ENCODE measurements at regions not wholly inside any gene's neighbourhood (a gene's known extent, or its start where the extent isn't known, plus 50 kb on each side); places are given as distances from the start of the nearest gene placed in this dataset.
"Not testable (repeated sequence)": the region's sequence is repeated elsewhere in the genome, so short reads cannot be mapped to it uniquely, and the experiment has no call there.

DNA sequence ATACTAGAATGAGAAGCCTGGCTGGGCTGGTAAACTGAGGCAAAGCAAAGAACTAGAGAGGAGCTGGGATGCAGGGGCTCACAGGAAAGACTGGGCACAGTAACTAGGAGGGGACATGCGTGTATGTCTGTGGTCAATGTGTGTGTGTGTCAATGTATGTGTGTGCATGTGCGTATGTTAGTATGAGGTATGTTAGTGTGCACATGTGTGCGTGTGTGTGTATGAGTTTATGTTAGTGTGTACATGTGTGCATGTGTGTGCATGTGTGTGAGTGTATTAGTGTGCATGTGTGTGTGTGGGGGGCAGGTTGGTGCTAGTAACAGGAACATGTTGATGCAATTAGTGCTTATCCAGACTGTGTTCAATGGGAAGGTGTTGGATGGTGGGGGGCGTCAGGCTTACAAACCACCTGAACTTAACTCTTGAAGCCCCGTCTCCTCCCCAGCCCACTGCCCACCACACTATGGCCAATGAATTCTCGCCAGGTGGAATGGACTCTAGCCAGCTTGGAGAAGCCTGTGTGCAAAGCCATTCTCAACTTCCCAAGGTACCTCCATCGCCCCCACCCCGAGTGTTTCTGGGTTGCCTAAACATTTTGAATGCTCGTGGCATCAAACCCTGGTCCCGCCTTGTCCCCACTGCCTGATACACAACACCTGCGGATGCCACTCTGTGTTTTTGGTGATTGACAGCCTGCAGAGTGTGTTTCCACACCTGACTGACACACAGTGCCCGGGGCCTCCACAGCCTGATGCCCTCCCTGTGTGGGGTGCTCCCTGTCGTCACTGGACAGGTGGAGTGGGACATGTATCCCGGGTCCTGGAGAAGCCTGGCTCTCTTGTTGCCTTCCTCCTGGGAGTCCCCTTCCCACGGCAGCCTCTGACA is 90.1 kb upstream of the ASB18 start:
- Histone ChIP-seq H3K4me3 (no peak overlapping the region), H3K36me3 (no peaks in the 10 kb centered on the region), H3K27me3 (no peaks in the 10 kb centered on the region), H3K4me1 (peaks cover 0 to 12% (median 2%) of the 10 kb centered on the region in 10 experiments; a peak in 4 of 20 replicates), H3K4me2 (no peak overlapping the region), H3K9ac (no peak overlapping the region), H3K9me3 (replicated peaks in 1 of 11) (no peaks in the 10 kb centered on the region), H3K27ac (no peak overlapping the region), H4K20me1 (no peaks in the 10 kb centered on the region)
- no peak for TF ChIP-seq Cebpa-rat (IDR thresholded peaks at IDR 0.05)

DNA sequence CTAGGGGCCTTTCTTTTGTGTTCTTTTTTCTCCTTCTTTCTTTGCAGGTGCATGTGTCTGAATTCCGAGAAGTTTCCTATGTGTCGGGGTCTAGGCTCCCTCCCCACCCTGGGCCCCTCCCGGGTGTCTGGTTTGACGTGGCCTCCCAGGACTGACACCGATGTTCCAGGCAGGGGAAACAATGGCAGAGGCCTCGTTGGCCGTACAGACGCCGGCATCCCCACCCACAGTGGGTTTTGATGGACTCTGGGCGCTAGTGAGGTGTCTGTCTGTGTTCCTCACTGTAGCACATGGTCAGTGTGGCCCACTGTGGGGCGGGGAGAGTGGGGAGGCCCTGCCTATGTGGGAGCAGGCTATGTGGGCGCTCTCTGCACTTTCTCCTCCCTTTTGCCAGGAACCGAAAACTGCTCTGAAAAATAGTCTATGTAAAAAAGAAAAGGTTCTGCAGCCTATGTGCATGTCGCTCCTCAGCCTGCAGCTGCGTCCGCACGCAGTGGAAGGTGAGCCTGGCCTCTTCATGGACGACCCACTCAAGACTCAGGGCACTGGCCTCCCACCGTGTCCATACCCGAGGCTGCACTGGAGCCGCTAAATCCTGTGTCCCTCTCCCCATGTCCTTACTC is 90.9 kb upstream of the ASB18 start:
- no peaks in the 10 kb centered on the region for H3K36me3 ChIP-seq
- H3K4me1 ChIP-seq: peaks cover 0 to 12% (median 2%) of the 10 kb centered on the region in 10 experiments; a peak in 4 of 20 replicates
- no peaks in the 10 kb centered on the region for H3K27me3 ChIP-seq
- no peak overlapping the region for H3K4me3 ChIP-seq
- no peaks in the 10 kb centered on the region for H4K20me1 ChIP-seq
- no peak overlapping the region for H3K4me2 ChIP-seq
- no peak overlapping the region for H3K27ac ChIP-seq
- H3K9ac ChIP-seq: no peak overlapping the region
- no peaks in the 10 kb centered on the region for H3K9me3 ChIP-seq (replicated peaks in 1 of 11)
- no peak for TF ChIP-seq Cebpa-rat (IDR thresholded peaks at IDR 0.05)

- Histone ChIP-seq H3K9ac (no peak overlapping the region), H3K36me3 (no peaks in the 10 kb centered on the region), H3K9me3 (replicated peaks in 1 of 11) (no peaks in the 10 kb centered on the region), H4K20me1 (no peaks in the 10 kb centered on the region; a peak in 1 of 22 replicates), H3K27me3 (no peaks in the 10 kb centered on the region), H3K4me2 (no peak overlapping the region), H3K4me1 (peaks cover 0 to 12% (median 2%) of the 10 kb centered on the region in 10 experiments; a peak in 4 of 20 replicates), H3K27ac (no peak overlapping the region), H3K4me3 (no peak overlapping the region)
- no peak for TF ChIP-seq Cebpa-rat (IDR thresholded peaks at IDR 0.05)
These were observed 91.7 kb upstream of the ASB18 start for GRCh38 chr2:236355911-236356310.

DNA sequence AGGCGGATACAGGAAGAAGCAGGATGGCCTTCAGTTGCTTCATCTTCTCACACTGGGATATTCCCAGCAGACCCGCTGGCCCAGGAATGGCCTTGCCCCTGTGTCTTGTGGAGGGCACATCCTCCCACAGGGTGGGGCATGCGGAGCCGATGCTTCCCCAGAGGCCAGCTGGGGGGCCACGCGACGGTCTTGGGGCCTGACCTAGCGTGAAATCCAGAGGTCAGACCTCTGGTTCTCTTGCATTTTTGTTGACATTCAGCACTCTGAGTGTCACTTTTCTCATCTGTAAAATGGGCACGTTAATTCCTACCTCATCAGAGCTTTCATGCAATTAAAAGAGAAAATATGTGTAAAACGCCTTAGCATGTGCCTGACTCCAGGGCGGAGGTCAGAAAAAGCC is 92.1 kb upstream of the ASB18 start:
- not testable (repeated sequence) for H3K4me2 ChIP-seq; H3K4me3 ChIP-seq; H3K9ac ChIP-seq; H3K9me3 ChIP-seq (replicated peaks in 1 of 11); H4K20me1 ChIP-seq; H3K27me3 ChIP-seq; H3K27ac ChIP-seq; H3K36me3 ChIP-seq
- H3K4me1 ChIP-seq: peaks cover 0 to 12% (median 2%) of the 10 kb centered on the region in 10 experiments; a peak in 4 of 20 replicates

DNA sequence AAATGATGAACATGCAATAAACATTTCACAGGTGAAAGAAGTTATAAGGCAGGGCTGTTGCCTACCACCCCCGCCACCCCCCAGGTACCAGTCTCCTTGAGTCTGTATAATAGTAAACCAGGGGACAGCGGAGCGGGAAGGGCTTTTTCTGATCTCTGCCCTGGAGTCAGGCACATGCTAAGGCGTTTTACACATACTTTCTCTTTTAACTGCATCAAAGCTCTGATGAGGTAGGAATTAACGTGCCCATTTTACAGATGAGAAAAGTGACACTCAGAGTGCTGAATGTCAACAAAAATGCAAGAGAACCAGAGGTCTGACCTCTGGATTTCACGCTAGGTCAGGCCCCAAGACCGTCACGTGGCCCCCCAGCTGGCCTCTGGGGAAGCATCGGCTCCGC is 94.3 kb upstream of the ASB18 start:
- H3K36me3 ChIP-seq; H3K4me2 ChIP-seq; H3K4me1 ChIP-seq; H3K4me3 ChIP-seq; H3K9me3 ChIP-seq (replicated peaks in 1 of 11); H3K27ac ChIP-seq; H3K9ac ChIP-seq; H4K20me1 ChIP-seq: not testable (repeated sequence)
- H3K27me3 ChIP-seq: peaks cover 0 to 10% (median 0%) of the 10 kb centered on the region in 11 experiments; a peak in 2 of 22 replicates

DNA sequence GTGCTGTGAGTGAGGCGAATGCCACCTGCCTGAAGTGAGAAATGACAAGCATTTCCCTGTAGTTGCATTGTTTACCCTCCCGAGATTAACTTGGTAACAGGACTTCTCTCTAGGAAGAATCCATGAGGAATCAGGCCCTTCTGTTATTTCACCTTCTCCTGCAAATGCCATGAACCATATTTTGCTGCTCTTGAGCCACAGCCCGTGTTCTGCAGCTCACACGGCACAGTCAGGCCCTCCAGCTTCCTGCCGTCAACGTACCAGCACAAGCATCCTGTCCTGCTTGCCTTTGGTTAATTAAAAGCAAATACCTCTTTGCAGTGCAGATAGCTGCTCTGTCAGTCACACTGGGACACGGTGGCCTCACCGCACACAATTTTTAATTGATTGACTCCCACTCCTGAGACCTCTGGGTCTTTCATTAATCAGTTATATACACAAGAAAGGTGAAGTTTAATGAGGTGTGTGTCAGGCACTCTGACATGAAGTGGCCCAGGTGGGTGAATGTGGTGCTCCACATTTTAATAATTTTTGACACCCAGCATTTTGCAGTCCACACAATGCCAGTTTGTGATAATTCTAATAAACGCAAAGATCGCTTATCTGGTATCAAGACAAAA is 95.3 kb upstream of the ASB18 start:
- peak overlapping the region in 1 of 11 experiments; percentile 9; a peak in 1 of 22 replicates for H3K4me2 ChIP-seq

GRCh38 chr2:236360496-236360895 is 96.3 kb upstream of the ASB18 start:
- H3K4me3 ChIP-seq: no peak overlapping the region
- peaks cover 6 to 30% (median 16%) of the 10 kb centered on the region in 11 experiments; a peak in 17 of 22 replicates for H3K27me3 ChIP-seq
- no peaks in the 10 kb centered on the region for H3K36me3 ChIP-seq
- peaks cover 0 to 3% (median 0%) of the 10 kb centered on the region in 11 experiments; a peak in 5 of 22 replicates for H4K20me1 ChIP-seq
- no peak for TF ChIP-seq Cebpa-rat (IDR thresholded peaks at IDR 0.05)
- H3K9me3 ChIP-seq (replicated peaks in 1 of 11): no peaks in the 10 kb centered on the region
- H3K9ac ChIP-seq: no peak overlapping the region
- H3K27ac ChIP-seq: no peak overlapping the region
- peaks cover 0 to under 1% (median 0%) of the 10 kb centered on the region in 10 experiments; a peak in 6 of 20 replicates for H3K4me1 ChIP-seq
- no peak overlapping the region for H3K4me2 ChIP-seq

More for the DNA sequence above, 95.3 kb upstream of the ASB18 start:
- no peaks in the 10 kb centered on the region for H3K4me1 ChIP-seq
- H3K9ac ChIP-seq: no peak overlapping the region
- H3K4me3 ChIP-seq: no peak overlapping the region
- H4K20me1 ChIP-seq: no peaks in the 10 kb centered on the region; a peak in 1 of 22 replicates
- peaks cover 0 to 21% (median 8%) of the 10 kb centered on the region in 11 experiments; a peak in 12 of 22 replicates for H3K27me3 ChIP-seq
- H3K9me3 ChIP-seq (replicated peaks in 1 of 11): no peaks in the 10 kb centered on the region
- no peak for TF ChIP-seq Cebpa-rat (IDR thresholded peaks at IDR 0.05)
- no peak overlapping the region for H3K27ac ChIP-seq
- H3K36me3 ChIP-seq: no peaks in the 10 kb centered on the region

DNA sequence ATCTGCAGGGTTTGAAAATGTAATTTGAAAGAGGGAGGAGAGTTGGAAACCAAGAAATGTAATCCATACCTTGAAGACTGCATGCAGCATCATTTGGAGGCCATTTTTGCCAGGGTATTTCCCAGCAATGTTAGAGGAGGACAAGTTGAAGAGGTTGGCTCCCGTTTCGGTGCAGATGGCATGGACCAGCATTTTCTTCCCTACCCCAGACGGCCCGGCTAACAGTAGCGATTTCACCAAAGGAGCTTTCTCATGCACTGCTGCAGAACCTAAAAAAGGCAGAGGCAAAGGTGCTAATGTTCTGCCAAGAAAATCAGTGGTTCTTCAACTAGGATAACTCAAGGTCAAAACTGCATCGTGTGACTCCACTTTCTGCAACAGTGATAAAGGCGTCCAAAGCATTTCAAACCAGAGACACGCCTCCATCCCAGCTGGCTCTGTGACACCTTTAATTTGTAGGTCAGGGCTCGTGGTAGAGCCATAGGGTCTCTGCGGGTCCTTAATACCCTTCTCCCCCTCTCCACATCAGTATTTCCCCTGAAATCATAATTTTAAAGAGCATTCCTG is 99.6 kb upstream of the ASB18 start:
- no peak overlapping the region for H3K4me2 ChIP-seq
- peaks cover 6 to 48% (median 32%) of the 10 kb centered on the region in 11 experiments; a peak in 19 of 22 replicates for H3K27me3 ChIP-seq
- no peaks in the 10 kb centered on the region for H3K9me3 ChIP-seq (replicated peaks in 1 of 11)
- no peaks in the 10 kb centered on the region for H3K36me3 ChIP-seq
- peaks cover 0 to 13% (median 0%) of the 10 kb centered on the region in 11 experiments; a peak in 6 of 22 replicates for H4K20me1 ChIP-seq
- H3K4me1 ChIP-seq: peaks cover 10 to 21% (median 18%) of the 10 kb centered on the region in 10 experiments
- no peak overlapping the region for H3K27ac ChIP-seq
- H3K4me3 ChIP-seq: no peak overlapping the region
- TF ChIP-seq Cebpa-rat (IDR thresholded peaks at IDR 0.05): no peak
- no peak overlapping the region for H3K9ac ChIP-seq

All from BLaER1 treated with 17β-estradiol and CSF1 and Interleukin-3, amounts not matched to agents 10 nM and 100 nM (cell line).